ENCODE measurements at regions not wholly inside any gene's neighbourhood (a gene's known extent, or its start where the extent isn't known, plus 50 kb on each side); places are given as distances from the start of the nearest gene placed in this dataset.

DNA sequence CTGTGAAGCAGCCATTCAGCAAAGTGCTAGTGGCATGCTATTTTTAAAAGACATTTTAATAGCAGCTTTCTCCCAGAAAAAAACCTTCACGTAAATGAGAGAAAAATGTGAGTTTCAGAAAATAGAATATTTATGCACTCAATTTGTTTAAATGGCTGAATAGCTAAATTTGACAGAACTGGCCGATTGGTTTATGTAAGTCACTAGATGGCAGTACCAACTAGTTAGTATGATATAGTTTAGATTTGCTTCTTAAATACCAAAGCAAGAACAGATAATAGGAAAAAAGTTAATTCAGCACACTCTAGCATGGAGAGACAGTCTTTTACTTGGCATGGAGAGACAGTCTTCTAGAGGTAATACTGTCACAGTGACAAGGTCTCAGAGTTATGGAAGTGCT, 250.1 kb downstream of the SNCA start:
- no TSS peak for BruUV-seq (replicated peaks)
- intact Hi-C loops (cut with micrococcal nuclease; ENCODE audit: unreplicated experiment), result no loop called here
- H3K27me3 Mint-ChIP-seq (ENCODE audit: insufficient read depth, unreplicated experiment), result peaks cover 2% of the 10 kb centered on the region
- no peak overlapping the region for H3K4me3 Mint-ChIP-seq (ENCODE audit: unreplicated experiment)
- no peak overlapping the region for H3K27ac Mint-ChIP-seq (ENCODE audit: unreplicated experiment)
- POLR2A ChIA-PET, result no interaction called here
- H3K36me3 ChIP-seq (ENCODE audit: control insufficient read depth, insufficient read depth, low read length), result no peaks in the 10 kb centered on the region
- DNase-seq, result no peak
- no peaks in the 10 kb centered on the region for H3K9me3 Mint-ChIP-seq (ENCODE audit: unreplicated experiment)
- no peaks in the 10 kb centered on the region for H3K4me1 ChIP-seq
- no peaks in the 10 kb centered on the region for H3K27me3 ChIP-seq (replicated peaks; ENCODE audit: control insufficient read depth, insufficient read depth, low read length)
- H3K4me1 Mint-ChIP-seq (ENCODE audit: low read depth, unreplicated experiment), result no peaks in the 10 kb centered on the region
- TF ChIP-seq, protein P1, sequence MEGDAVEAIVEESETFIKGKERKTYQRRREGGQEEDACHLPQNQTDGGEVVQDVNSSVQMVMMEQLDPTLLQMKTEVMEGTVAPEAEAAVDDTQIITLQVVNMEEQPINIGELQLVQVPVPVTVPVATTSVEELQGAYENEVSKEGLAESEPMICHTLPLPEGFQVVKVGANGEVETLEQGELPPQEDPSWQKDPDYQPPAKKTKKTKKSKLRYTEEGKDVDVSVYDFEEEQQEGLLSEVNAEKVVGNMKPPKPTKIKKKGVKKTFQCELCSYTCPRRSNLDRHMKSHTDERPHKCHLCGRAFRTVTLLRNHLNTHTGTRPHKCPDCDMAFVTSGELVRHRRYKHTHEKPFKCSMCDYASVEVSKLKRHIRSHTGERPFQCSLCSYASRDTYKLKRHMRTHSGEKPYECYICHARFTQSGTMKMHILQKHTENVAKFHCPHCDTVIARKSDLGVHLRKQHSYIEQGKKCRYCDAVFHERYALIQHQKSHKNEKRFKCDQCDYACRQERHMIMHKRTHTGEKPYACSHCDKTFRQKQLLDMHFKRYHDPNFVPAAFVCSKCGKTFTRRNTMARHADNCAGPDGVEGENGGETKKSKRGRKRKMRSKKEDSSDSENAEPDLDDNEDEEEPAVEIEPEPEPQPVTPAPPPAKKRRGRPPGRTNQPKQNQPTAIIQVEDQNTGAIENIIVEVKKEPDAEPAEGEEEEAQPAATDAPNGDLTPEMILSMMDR (IDR thresholded peaks at IDR 0.05; ENCODE audit: insufficient read depth in 1 of 2, low read depth in 1 of 2, low read length in 1 of 2, severe bottlenecking in 1 of 2, unreplicated experiment in 1 of 2), result peak in 1 of 2 experiments; percentile 19
- H3K9me3 ChIP-seq, result no peaks in the 10 kb centered on the region
- no peaks in the 10 kb centered on the region for H3K36me3 Mint-ChIP-seq (ENCODE audit: insufficient read depth, unreplicated experiment)
- no peak overlapping the region for H3K4me3 ChIP-seq (ENCODE audit: low read depth, low read length)
- CTCF ChIA-PET, result interaction anchor here (0.6 kb wide), 1 partner anchor 54 kb away, joined by 3 read pairs; no protein-coding TSS in a partner anchor

- Mint-ChIP-seq H3K27me3 (ENCODE audit: insufficient read depth, unreplicated experiment) (peaks cover 2% of the 10 kb centered on the region), H3K36me3 (ENCODE audit: insufficient read depth, unreplicated experiment) (no peaks in the 10 kb centered on the region), H3K4me3 (ENCODE audit: unreplicated experiment) (no peak overlapping the region), H3K4me1 (ENCODE audit: low read depth, unreplicated experiment) (no peaks in the 10 kb centered on the region), H3K9me3 (ENCODE audit: unreplicated experiment) (no peaks in the 10 kb centered on the region), H3K27ac (ENCODE audit: unreplicated experiment) (no peak overlapping the region)
- TF ChIP-seq, protein P1 (IDR thresholded peaks at IDR 0.05; ENCODE audit: insufficient read depth in 1 of 2, low read depth in 1 of 2, low read length in 1 of 2, severe bottlenecking in 1 of 2, unreplicated experiment in 1 of 2), result no peak
- CTCF ChIA-PET, result interaction anchor here (0.6 kb wide), 1 partner anchor 55 kb away, joined by 3 read pairs; no protein-coding TSS in a partner anchor
- Histone ChIP-seq H3K4me3 (ENCODE audit: low read depth, low read length) (no peak overlapping the region), H3K36me3 (ENCODE audit: control insufficient read depth, insufficient read depth, low read length) (no peaks in the 10 kb centered on the region), H3K4me1 (no peaks in the 10 kb centered on the region), H3K9me3 (no peaks in the 10 kb centered on the region), H3K27me3 (replicated peaks; ENCODE audit: control insufficient read depth, insufficient read depth, low read length) (no peaks in the 10 kb centered on the region)
- intact Hi-C loops (cut with micrococcal nuclease; ENCODE audit: unreplicated experiment), result no loop called here
- POLR2A ChIA-PET, result no interaction called here
- DNase-seq, result no peak
- no TSS peak for BruUV-seq (replicated peaks)
Observed at GRCh38 chr4:89586318-89586717, 250.6 kb downstream of the SNCA start.

DNA sequence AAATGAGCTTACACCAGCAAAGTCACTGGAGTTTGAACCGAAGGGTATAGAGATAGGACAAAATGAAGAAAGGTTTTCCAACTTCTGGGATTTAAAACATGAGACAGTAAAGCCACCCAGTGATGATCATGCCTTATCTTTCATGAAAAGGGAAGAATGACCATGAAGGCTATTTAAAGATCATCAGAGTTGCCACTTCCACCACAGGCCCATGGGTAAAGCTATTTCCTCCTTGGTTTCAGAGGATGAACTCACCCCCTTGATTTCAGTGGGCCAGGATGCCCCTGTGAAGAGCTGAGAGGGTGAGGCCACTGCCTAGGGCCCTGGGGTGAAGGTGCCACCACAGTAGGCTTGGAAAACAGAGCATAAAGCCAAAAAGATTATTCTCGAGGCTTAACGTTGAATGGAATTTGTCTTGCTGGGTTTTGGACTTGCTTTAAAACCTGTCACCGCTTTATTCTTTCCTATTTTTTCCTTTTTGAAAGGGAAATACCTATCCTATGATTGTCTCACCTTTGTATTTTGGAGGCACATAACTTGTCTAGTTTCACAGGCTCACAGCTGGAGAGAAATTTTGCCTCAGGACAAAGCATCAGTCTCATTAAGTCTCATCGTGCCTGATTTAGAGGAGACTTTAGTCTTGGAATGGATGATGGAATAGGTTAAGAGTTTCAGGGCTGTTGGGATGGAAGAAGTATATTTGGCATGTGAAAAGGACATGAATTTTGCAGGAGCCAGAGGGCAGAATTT, 254.0 kb downstream of the SNCA start:
- no peaks in the 10 kb centered on the region for H3K36me3 ChIP-seq (ENCODE audit: control insufficient read depth, insufficient read depth, low read length)
- BruUV-seq (replicated peaks), result no TSS peak
- no peaks in the 10 kb centered on the region for H3K4me1 ChIP-seq
- ChIA-PET POLR2A (no interaction called here), CTCF (no interaction called here)
- H3K27me3 Mint-ChIP-seq (ENCODE audit: insufficient read depth, unreplicated experiment), result peaks cover 2% of the 10 kb centered on the region
- H3K36me3 Mint-ChIP-seq (ENCODE audit: insufficient read depth, unreplicated experiment), result no peaks in the 10 kb centered on the region
- H3K9me3 ChIP-seq, result no peaks in the 10 kb centered on the region
- H3K27me3 ChIP-seq (replicated peaks; ENCODE audit: control insufficient read depth, insufficient read depth, low read length), result no peaks in the 10 kb centered on the region
- no peaks in the 10 kb centered on the region for H3K9me3 Mint-ChIP-seq (ENCODE audit: unreplicated experiment)
- no peak overlapping the region for H3K4me3 Mint-ChIP-seq (ENCODE audit: unreplicated experiment)
- DNase-seq, result no peak
- TF ChIP-seq, protein P1 (IDR thresholded peaks at IDR 0.05; ENCODE audit: insufficient read depth in 1 of 2, low read depth in 1 of 2, low read length in 1 of 2, severe bottlenecking in 1 of 2, unreplicated experiment in 1 of 2), result no peak
- H3K4me3 ChIP-seq (ENCODE audit: low read depth, low read length), result no peak overlapping the region
- no peaks in the 10 kb centered on the region for H3K4me1 Mint-ChIP-seq (ENCODE audit: low read depth, unreplicated experiment)
- H3K27ac Mint-ChIP-seq (ENCODE audit: unreplicated experiment), result no peak overlapping the region
- intact Hi-C loops (cut with micrococcal nuclease; ENCODE audit: unreplicated experiment), result no loop called here
